ENCODE measurements at regions not wholly inside any gene's neighbourhood (a gene's known extent, or its start where the extent isn't known, plus 50 kb on each side); places are given as distances from the start of the nearest gene placed in this dataset.

DNA sequence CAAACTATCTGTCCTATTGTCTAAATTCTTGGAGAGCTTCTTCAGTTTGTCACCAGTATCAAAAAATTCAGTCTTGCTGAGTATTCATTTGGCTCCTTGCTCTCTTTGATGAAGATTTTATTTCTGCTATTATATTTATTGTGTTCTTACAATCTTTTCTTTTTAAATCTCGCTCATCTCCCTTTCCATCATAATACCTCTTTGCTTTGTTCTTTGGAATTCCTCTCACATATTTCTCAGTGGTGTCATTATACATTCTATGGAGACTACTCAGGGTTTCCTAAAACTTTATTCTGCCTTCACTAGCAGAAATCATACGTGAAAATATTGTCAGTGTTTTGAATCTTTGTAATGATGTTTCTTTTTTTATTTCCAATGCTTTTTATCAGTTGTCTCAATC, 445.2 kb upstream of the ID4 start:
- Histone ChIP-seq H3K36me3 (ENCODE audit: control insufficient read depth, insufficient read depth, low read length) (no peaks in the 10 kb centered on the region), H3K27ac (ENCODE audit: low read depth, low read length) (no peak overlapping the region), H3K9ac (ENCODE audit: extremely low read depth, low read length, poor library complexity, severe bottlenecking) (no peak overlapping the region), H3K4me1 (ENCODE audit: control insufficient read depth, insufficient read depth, low read length) (no peaks in the 10 kb centered on the region), H3K9me3 (ENCODE audit: control insufficient read depth, low read length) (no peaks in the 10 kb centered on the region), H3K27me3 (ENCODE audit: control insufficient read depth, insufficient read depth, low read length, poor library complexity, severe bottlenecking) (no peaks in the 10 kb centered on the region), H3K4me3 (ENCODE audit: low read length) (no peak overlapping the region)
- TF ChIP-seq, protein P1, sequence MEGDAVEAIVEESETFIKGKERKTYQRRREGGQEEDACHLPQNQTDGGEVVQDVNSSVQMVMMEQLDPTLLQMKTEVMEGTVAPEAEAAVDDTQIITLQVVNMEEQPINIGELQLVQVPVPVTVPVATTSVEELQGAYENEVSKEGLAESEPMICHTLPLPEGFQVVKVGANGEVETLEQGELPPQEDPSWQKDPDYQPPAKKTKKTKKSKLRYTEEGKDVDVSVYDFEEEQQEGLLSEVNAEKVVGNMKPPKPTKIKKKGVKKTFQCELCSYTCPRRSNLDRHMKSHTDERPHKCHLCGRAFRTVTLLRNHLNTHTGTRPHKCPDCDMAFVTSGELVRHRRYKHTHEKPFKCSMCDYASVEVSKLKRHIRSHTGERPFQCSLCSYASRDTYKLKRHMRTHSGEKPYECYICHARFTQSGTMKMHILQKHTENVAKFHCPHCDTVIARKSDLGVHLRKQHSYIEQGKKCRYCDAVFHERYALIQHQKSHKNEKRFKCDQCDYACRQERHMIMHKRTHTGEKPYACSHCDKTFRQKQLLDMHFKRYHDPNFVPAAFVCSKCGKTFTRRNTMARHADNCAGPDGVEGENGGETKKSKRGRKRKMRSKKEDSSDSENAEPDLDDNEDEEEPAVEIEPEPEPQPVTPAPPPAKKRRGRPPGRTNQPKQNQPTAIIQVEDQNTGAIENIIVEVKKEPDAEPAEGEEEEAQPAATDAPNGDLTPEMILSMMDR (conservative IDR thresholded peaks at IDR 0.05): no peak
- no peaks in the 10 kb centered on the region for H3K9me3 Mint-ChIP-seq
- no peak for DNase-seq
- H3K36me3 Mint-ChIP-seq (ENCODE audit: low read depth): no peaks in the 10 kb centered on the region
- H3K27me3 Mint-ChIP-seq (ENCODE audit: insufficient read depth): no peaks in the 10 kb centered on the region
- no peak overlapping the region for H3K4me3 Mint-ChIP-seq
- H3K4me1 Mint-ChIP-seq: no peaks in the 10 kb centered on the region
- WGBS, 2 experiments (ENCODE audit: insufficient coverage in 1 of 2, insufficient read length in 1 of 2): 89% methylated on average over 1 of the region's 2 CpGs; no CpG with 5 or more reads in 1 of the 2 experiments
- no peak overlapping the region for H3K27ac Mint-ChIP-seq

DNA sequence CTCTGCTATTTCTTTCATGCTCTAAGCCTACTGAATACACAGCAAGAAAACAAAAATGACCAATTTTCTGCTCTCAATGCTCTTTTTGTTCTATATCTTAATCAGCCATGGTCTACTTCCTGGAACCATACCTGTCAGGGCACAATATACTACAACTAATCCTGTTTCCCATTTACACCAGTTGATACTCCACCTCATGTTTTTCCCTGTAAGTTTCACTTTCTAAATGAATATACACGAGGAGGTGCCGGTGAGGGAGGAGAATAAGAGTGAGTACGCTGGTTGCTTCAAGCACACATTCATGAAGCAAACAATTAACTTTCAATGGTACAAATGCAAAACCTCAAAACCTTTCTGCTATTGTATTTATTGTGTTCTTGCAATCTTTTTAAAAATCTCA, 443.1 kb upstream of the ID4 start:
- no peaks in the 10 kb centered on the region for H3K4me1 Mint-ChIP-seq
- H3K4me1 ChIP-seq (ENCODE audit: control insufficient read depth, insufficient read depth, low read length): no peaks in the 10 kb centered on the region
- no peaks in the 10 kb centered on the region for H3K36me3 Mint-ChIP-seq (ENCODE audit: low read depth)
- H3K4me3 ChIP-seq (ENCODE audit: low read length): no peak overlapping the region
- H3K4me3 Mint-ChIP-seq: no peak overlapping the region
- DNase-seq: no peak
- no peaks in the 10 kb centered on the region for H3K36me3 ChIP-seq (ENCODE audit: control insufficient read depth, insufficient read depth, low read length)
- no peak overlapping the region for H3K9ac ChIP-seq (ENCODE audit: extremely low read depth, low read length, poor library complexity, severe bottlenecking)
- H3K27me3 ChIP-seq (ENCODE audit: control insufficient read depth, insufficient read depth, low read length, poor library complexity, severe bottlenecking): no peaks in the 10 kb centered on the region
- WGBS, 2 experiments (ENCODE audit: insufficient coverage in 1 of 2, insufficient read length in 1 of 2): 92% methylated on average over 2 of the region's 3 CpGs; no CpG with 5 or more reads in 1 of the 2 experiments
- no peaks in the 10 kb centered on the region for H3K9me3 ChIP-seq (ENCODE audit: control insufficient read depth, low read length)
- no peaks in the 10 kb centered on the region for H3K27me3 Mint-ChIP-seq (ENCODE audit: insufficient read depth)
- H3K9me3 Mint-ChIP-seq: no peaks in the 10 kb centered on the region
- no peak overlapping the region for H3K27ac Mint-ChIP-seq
- H3K27ac ChIP-seq (ENCODE audit: low read depth, low read length): no peak overlapping the region
- TF ChIP-seq, protein P1 (conservative IDR thresholded peaks at IDR 0.05): no peak

DNA sequence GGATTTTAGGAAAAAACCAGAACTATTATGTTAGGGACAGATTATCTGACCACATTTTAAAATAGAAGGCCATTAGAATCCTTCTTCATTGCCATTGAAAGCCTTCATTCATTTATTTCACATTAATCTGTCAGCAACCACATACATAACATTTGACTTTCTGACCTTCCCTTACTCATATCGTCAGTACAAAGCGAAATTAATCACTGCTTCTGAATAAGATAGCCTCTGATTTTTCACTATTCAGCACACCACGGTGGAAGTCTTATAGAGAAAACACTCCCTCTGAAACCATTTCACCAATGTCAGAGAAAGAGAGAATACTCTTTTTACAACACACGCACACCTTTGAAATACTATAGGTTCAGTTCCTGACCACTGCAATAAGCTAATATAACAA, 442.5 kb upstream of the ID4 start:
- no peaks in the 10 kb centered on the region for H3K36me3 ChIP-seq (ENCODE audit: control insufficient read depth, insufficient read depth, low read length)
- H3K4me3 ChIP-seq (ENCODE audit: low read length): no peak overlapping the region
- no peaks in the 10 kb centered on the region for H3K27me3 ChIP-seq (ENCODE audit: control insufficient read depth, insufficient read depth, low read length, poor library complexity, severe bottlenecking)
- TF ChIP-seq, protein P1 (conservative IDR thresholded peaks at IDR 0.05): no peak
- H3K9me3 Mint-ChIP-seq: no peaks in the 10 kb centered on the region
- H3K36me3 Mint-ChIP-seq (ENCODE audit: low read depth): no peaks in the 10 kb centered on the region
- no peak overlapping the region for H3K27ac ChIP-seq (ENCODE audit: low read depth, low read length)
- 80 to 89% methylated on average over 3 to 4 of the region's 4 CpGs for WGBS, 2 experiments (ENCODE audit: insufficient coverage in 1 of 2, insufficient read length in 1 of 2)
- no peak overlapping the region for H3K4me3 Mint-ChIP-seq
- no peaks in the 10 kb centered on the region for H3K9me3 ChIP-seq (ENCODE audit: control insufficient read depth, low read length)
- H3K4me1 ChIP-seq (ENCODE audit: control insufficient read depth, insufficient read depth, low read length): no peaks in the 10 kb centered on the region
- no peak for DNase-seq
- H3K27me3 Mint-ChIP-seq (ENCODE audit: insufficient read depth): no peaks in the 10 kb centered on the region
- no peaks in the 10 kb centered on the region for H3K4me1 Mint-ChIP-seq
- H3K27ac Mint-ChIP-seq: no peak overlapping the region
- H3K9ac ChIP-seq (ENCODE audit: extremely low read depth, low read length, poor library complexity, severe bottlenecking): no peak overlapping the region

All from endodermal cell (in vitro differentiated cells).